Stromal cell of bone marrow (primary cell): ENCODE measurements at regions not wholly inside any gene's neighbourhood (a gene's known extent, or its start where the extent isn't known, plus 50 kb on each side); places are given as distances from the start of the nearest gene placed in this dataset.
"Not testable (repeated sequence)": the region's sequence is repeated elsewhere in the genome, so short reads cannot be mapped to it uniquely, and the experiment has no call there.

Experiments used
- DNase-seq: peaks from one replicate; pipeline ENCODE4 v3.0.0-alpha.2; 2012; ENCODE audit warnings: low read depth

- no peak for DNase-seq
Observed at GRCh38 chr6:115873901-115874300, 186.8 kb downstream of the FRK start.

- DNase-seq, result no peak
Observed at GRCh38 chr6:115870464-115870863, 190.2 kb downstream of the FRK start.

- DNase-seq, result no peak
Observed at GRCh38 chr6:115865914-115866313, 194.8 kb downstream of the FRK start.

GRCh38 chr6:115863211-115863610 lies 197.5 kb downstream of the FRK start:
- DNase-seq, result no peak

- DNase-seq, result not testable (repeated sequence)
Observed at GRCh38 chr6:115861658-115862057, 199.0 kb downstream of the FRK start.

GRCh38 chr6:115859577-115859976 lies 201.1 kb downstream of the FRK start:
- not testable (repeated sequence) for DNase-seq

GRCh38 chr6:115854866-115855665 lies 205.6 kb downstream of the FRK start:
- DNase-seq, result no peak

- no peak for DNase-seq
Observed at GRCh38 chr6:115847671-115848070, 213.0 kb downstream of the FRK start.

GRCh38 chr6:115843945-115844344 lies 216.7 kb downstream of the FRK start:
- no peak for DNase-seq

GRCh38 chr6:115842338-115842737 lies 218.4 kb downstream of the FRK start:
- DNase-seq, result no peak

GRCh38 chr6:115839583-115840181 lies 221.0 kb downstream of the FRK start:
- no peak for DNase-seq

GRCh38 chr6:115838763-115839401 lies 221.8 kb downstream of the FRK start:
- peak; percentile 0 for DNase-seq

GRCh38 chr6:115838216-115838615 lies 222.5 kb downstream of the FRK start:
- no peak for DNase-seq

- not testable (repeated sequence) for DNase-seq
Observed at GRCh38 chr6:115836374-115836773, 224.3 kb downstream of the FRK start.

GRCh38 chr6:115835314-115835713 lies 225.4 kb downstream of the FRK start:
- DNase-seq, result no peak

GRCh38 chr6:115834542-115834941 lies 226.1 kb downstream of the FRK start:
- DNase-seq, result not testable (repeated sequence)

- DNase-seq, result no peak
Observed at GRCh38 chr6:115832786-115833185, 227.9 kb downstream of the FRK start.

- DNase-seq, result no peak
Observed at GRCh38 chr6:115832186-115832585, 228.5 kb downstream of the FRK start.

- DNase-seq, result no peak
Observed at GRCh38 chr6:115830895-115831294, 229.8 kb downstream of the FRK start.

GRCh38 chr6:115821798-115822197 lies 238.9 kb downstream of the FRK start:
- no peak for DNase-seq

- DNase-seq, result no peak
Observed at GRCh38 chr6:115819506-115819905, 241.2 kb downstream of the FRK start.

GRCh38 chr6:115817161-115817560 lies 243.5 kb downstream of the FRK start:
- DNase-seq, result no peak

- DNase-seq, result no peak
Observed at GRCh38 chr6:115814907-115815306, 245.8 kb downstream of the FRK start.
